Right renal pelvis (tissue), 4 donors: ENCODE measurements at regions not wholly inside any gene's neighbourhood (a gene's known extent, or its start where the extent isn't known, plus 50 kb on each side); places are given as distances from the start of the nearest gene placed in this dataset.

ENCODE experiments used
- DNase-seq, 4 donors: peaks; one replicate each; pipeline ENCODE4 v3.0.0-alpha.2; 2013; ENCODE audit warnings: low read depth in 4 of 4, low spot score in 3 of 4, missing footprints in 1 of 4

DNA sequence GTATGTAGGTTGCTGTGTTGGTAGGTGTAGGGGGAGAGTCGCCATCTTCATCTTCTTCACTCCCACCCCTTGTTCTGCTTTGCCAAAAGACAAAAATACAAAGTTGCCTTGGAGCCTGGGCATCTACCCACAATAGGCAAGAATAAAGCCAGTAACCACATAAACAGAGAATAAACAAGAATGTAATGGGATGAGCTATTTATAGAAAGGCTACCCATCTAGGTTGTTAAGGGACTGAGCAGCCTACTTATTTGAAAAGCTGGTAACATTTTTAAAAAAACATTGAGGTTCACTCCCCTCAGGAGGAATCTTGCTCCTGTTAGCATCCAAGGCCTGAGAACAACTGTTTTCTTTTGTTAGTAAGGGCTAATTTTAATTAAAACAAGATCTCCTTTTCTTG lies 301.4 kb upstream of the STXBP5 start:
- DNase-seq = no peak

DNA sequence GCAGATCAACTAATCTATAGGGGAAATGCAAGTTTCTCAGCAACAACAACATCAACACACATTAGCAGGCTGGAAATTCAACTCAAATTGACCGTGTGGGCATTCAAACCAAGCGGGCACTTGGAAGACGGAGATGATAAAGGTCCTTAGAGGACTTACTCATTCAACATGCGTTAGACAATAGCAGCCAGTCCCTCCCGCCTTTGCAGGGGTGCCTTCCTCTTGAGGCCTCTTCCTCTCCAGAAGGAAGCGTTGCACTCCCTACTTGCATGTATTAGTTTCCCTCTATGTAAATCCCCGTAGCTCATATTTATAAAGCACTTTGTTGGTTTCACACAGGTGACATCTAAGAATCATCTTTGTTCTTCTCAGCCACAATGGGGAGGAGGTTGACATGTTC lies 300.8 kb upstream of the STXBP5 start:
- DNase-seq = no peak

DNA sequence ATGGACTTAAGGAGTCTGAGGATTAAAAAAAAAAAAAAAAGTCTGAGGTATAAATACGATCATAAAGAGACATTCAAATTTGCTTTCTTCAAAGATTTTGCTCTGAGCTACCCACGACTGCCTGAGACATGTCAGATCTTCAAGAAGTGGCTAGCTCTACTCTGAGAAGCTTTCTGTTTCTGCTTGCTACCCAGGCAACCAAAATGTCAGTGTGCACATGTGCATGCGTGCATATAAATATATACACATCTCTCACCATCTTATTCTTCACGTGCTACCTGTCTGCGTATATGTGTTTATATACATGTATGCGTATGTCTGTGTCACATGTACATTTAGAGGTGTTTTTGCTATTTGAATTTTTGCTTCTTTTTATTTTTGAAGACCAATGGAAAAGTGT lies 299.6 kb upstream of the STXBP5 start:
- DNase-seq = no peak

DNA sequence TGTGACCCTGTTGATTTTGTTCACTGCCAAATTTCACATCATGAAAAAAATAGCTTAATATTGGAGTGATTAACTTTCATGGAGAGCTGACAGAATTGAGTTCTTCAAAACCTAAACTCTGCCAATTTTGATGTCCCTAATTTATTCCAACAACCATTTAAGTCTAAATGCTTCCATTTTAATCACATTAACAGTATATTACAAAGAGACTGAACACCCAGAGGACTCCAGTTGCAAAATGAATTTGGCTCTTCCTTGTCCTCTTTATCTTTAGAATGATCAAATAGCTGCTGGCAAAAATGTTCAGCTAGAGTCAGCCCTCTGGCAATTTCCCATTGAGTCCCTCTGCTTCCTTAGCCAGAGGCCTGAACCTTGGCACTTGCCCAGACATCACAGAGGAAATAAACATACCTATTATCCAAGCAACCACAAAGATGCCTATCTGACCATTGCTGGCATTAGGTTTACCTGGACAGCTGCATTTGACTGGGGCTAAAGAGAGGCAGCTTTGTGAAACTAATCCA lies 299.0 kb upstream of the STXBP5 start:
- DNase-seq = no peak

DNA sequence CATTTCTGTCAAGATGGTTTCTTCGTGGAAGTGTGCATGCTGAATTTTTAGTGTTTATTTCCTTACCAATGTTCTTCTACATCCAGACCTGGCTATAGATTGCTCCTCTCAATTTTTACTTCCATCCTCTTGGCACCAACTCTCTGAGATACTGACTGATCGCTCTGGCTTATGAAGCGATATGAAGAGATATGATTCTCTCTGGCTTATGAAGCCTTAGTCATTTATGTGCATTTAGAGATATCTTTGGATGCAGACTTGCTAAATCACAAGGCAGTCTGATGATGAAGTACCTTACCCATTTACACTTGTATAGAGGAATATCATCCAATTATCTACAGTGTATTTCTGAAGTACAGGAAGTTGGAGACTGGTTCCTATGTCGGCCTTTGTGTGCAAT lies 295.4 kb upstream of the STXBP5 start:
- no peak for DNase-seq

DNA sequence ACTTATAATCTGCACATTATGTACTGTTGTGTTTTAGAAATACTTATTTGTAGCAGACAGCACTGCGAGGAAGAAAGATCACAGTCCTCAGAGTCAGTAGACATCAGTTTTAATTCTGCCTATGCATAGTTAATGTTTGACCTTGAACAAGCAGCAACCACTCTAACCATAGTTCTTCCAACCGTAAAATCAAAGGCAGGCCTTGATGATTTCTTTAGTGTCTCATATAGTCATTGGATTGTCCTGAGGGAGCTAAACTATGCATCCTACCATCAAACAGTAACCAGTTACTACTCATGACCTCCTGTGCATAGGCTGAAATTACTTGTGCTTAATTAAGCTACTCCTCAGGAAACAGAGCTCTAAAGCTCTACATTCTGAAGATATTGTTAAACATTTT lies 294.8 kb upstream of the STXBP5 start:
- DNase-seq = no peak

DNA sequence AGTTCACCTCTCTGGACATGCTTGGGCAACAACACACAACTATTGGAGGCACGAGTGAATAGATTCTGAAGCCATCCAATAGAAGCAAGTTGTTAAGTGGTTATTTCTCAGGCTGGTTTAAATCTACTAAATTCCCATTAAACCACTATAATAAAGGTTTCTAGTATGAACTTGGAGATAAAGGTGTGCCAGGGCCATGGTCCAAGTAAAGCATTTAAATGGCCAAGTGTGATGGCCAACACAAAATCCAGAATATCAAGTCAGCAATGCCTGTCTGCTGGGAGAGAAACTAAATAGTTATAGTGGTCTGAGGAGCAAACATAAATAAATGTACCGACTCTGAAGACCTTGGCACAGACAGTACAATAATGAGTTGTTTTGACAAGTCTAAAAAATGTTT lies 294.3 kb upstream of the STXBP5 start:
- no peak for DNase-seq

DNA sequence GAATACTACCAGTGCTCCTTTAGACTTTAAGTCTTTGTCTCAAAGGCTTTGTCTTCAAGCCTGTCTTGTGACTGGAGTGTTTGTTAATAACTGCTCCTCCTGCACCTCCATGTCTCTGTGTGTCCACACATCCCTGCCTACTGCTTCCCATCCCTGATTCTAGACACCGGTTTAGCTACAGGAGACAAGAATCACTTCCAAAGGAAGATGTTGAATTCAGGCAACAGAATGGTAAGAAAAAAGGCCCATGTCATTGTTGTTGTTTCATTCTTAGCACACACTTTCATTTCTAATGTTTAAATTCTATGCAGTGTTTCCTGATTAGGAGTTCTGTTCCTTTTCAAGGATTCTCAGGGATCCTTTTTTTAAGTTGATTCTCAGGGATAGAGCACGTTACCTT lies 293.6 kb upstream of the STXBP5 start:
- DNase-seq = no peak

DNA sequence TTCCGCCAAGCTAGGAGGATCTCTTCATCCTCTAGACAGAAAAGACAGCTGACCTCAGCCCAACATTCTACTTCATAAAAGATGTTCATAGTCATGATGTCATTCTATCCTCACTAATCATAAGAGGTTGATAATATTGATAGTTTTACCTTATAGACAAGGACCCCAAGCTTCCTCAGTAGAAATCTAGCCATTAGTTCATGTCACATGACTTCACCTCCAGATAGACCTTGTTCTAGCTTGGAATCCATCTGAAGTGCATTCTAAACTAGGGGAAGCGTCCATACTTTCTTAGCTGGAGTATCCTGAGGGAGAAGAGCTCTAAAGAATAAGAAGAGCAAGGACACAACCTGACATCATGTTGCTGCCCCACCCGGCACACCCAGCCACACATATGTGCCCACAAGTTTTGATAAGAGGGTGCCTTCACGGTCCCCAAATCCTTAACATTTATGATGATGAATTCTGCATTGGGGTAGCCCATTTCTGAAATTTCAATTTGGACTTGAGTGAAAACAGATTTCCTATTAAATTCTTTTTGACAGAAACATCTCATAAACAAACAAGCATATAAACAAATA lies 292.5 kb upstream of the STXBP5 start:
- DNase-seq = no peak

DNA sequence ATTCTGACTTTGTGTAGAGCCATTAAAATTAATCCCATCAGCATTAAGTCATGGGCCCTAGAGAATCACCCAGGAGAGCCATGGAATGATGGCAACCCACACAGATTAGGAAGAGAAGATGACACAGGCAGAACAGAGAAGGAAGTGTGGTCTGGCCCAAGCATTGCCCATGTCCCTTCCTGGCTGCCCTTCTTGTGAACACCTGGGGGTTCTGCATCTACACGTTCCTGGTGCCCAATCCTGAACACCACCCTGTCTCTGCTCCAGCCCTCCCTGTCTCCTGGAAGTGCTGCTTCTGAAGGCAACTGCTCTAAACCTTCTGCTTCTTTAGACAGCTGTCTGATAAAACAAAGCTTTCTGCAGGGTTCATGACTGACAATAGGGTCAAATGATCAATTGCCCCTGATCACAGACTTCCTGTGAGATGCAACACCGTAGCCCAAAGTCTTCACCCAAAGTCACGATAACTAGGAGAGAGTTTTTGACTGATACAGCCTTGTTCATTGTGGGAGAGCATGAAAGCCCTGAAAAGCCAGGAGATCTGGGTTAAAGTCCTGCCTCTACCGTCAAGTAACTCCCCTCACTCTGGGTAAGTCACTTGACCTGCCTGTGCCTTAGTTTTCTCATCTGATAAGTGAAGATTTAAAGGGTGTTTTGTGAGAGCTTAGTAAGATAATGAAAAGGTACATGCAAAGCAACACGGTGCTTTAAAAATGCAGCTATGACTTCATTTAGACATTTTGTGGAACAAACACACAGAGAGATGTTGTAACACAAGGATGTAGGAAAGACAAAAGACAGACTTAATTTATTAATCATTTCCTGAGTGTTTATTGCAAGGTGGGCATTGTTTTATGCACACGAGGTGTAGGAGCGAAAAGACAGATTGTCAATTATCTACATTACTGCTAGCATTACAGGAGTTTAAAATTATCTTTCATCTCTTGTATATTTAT lies 291.2 kb upstream of the STXBP5 start:
- no peak for DNase-seq

DNA sequence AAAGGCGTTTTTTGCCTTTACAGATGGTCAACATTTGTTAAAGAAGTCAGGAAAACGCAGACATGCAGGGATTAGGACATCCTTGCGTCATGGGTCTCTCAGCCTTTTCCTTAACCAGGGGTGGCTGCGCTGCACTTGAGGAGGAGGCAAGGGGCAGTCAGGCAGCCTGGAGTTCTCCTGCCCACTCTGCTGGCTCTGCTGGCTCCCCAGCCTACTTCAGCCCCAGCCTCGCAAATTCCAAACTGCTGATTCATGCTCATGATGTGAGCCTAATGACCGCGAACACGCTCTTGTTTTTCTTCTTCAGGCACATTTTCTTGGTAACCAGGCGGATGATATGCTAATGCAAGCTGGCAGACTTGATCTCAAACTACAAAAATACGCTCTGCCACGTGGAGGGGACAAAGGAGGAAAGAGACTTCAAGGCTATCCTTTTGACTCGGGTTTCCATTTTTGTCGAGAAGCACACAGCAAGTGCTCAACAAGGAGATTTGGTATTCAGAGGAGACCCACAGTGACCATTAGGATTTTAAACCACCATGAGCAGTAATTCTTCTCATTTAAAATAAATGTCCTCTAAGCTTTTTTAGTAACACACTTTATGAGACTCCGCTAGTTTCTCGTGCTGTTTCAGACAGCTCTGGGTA lies 290.3 kb upstream of the STXBP5 start:
- DNase-seq = peak; percentile 50 to 77 (median 66)

DNA sequence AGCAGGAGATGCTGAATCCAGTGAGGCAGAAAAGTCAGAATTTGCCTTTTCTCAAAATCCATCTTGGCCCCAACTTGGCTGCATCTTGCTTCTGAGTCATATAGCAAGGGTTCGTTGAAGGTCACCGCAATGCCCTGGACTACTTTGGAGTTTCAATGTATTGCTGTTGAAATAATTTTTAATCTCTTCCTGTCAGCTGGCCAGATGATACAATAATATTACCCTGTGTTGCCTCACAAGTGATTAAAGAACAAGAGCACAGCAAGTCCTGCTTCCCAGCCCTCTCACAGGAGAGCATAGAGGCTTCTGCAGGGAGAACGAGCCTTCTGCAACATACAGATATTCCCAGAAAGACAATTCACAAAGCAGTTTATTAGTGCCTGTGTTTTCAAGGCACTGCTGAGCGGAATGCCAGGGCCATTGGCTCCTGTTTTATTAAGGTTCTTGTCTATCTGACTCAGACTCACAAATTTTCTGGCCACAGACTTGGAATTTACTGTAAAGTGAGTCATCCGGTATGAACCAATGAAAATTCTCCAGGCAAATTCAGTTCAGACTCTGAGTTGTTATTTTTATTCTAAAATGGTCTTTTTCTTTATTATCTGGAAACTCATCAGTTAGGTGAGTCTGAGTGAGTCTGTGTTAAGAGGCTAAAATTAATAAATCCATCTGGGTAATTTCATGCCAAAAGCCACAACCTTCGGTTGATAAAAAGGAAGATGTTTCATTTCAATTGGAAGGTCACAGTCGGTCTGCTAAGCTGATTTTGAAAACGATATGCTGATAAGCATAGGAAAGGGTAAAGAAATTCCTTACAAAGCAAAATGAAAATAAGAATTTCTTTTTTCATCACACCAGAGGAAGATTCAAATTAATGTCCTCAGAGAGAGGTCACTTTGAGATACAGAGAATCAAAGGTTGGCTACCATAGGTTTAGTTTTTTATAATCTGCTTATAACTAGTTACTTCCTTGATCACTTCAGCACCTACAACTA lies 289.4 kb upstream of the STXBP5 start:
- no peak for DNase-seq

DNA sequence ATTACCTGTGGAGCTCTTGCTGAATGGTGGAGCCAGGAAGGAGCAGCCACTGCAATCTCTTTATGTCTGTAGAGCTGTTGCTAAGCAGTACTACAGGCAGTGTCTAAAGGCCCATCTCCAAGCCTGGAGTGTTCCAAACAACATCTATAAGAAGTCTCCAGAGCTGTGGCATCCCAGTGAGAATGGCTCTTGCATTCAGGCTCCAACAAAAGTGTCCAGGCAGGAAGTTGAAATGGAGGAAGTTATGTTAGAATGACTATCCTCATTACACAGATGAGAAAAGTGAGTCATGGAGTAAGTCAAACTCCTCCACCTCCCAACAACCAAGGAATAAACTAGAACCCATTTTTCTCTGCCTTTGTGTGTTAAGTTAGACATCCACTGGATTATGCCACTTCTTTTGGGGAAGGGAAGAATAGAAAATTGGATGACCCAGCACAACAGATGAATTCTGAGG lies 288.5 kb upstream of the STXBP5 start:
- no peak for DNase-seq

DNA sequence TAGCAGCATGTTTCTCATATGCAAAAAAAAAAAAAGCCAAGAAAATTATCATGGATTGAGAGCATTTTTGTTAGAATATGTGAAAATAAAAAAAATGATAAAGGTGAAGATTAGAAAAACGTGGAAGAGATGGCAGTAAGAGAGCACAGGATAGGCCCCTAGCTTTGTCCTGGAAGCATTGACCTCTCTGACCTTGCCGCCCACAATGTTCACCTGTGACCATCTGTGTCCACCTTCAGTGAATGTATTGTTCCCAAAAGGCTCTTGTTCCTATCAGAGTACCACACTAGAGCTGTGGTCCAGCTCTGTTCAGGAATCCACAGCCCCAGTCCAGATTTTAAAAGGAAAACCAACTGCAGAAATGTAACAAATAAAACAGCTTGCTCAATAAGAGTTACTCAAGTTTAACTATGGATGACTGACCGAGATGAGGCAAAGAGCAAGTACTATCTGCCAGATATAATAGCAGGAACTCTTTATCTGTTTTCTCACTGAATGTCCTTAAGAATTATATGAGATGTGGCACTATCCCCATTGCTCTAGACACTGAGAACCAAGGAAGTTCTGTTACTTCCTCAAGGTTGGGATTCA lies 287.7 kb upstream of the STXBP5 start:
- DNase-seq = no peak

DNA sequence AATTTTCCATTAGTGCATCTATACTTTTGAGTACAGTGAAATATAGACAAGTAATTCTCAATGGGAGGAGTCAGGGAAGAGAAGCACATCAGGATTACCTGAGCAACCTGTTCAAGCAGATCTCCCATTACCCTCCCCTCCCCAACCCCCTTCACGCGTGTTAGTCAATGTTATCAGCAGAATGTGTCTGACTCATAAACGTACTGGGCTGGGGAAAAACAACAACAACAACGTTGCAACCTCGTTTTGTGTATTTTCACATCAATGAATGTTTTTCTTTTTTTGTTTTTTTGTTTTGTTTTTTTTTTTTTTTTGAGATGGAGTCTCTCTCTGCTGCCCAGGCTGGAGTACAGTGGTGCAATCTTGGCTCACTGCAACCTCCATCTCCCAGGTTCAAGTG lies 287.0 kb upstream of the STXBP5 start:
- DNase-seq = no peak

DNA sequence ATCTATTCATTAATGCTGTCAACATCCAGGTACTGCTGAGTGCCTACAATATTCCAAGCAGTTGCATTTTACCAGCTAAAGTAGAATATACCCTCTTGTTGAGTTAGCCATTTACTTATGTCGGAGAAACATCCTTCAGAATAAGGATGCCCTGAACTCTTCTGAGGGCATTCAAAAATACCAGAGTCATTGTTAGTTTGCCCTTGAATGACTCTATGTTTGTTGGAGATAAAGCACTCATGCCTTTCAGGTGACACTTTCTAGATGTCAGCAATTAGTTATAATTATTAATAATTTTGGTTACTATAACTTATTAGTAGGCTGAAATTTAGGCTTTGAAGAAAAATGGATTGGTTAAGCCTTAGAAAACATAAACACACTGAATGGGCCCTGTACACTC lies 286.2 kb upstream of the STXBP5 start:
- DNase-seq = no peak

DNA sequence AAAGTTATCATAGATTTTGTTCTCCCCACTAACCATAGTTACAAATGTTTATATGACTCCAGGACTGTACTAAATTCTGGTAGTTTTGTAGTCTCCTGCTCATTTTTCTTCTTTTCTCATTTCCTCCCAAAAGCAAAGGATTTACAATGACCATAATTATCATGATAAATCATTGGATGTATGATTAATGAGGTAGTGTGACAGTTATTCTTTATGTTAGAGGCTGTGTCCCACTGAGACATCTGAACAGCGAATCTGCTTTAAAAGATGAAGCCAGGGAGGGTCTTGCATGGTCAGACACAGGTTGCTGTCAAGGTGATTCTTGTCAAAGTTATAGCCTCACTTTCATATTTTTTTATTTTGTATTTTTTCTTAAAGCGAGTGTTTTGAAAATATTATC lies 285.2 kb upstream of the STXBP5 start:
- DNase-seq = no peak

DNA sequence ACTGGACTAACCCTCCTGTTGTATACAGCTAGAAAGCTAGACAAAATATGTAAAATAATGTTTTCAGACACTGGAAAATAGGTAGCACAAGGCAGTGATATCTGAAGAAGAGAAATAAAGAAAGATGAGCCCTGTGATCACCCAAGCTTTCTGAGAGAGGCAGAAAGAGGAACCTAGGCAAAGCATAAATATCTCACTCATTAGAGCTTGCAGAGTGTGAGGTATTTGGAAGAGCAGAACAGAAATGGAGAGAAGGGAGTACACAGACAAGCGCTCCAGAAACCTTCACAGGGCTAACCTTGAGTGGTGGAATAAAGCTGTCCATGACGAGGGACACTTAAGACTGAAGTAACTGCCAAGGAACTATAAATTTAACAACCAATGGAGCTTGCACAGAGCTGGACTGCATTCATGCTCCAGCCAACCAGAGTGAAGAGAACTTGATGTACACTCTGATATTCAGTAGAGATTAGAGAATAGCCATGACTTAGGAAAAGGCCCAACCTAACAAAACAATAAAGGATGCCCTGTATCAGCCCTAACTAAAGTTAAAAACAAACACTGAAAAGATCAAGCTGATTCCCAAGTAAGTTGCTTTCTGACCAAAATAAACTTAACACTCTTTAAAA lies 280.9 kb upstream of the STXBP5 start:
- no peak for DNase-seq

DNA sequence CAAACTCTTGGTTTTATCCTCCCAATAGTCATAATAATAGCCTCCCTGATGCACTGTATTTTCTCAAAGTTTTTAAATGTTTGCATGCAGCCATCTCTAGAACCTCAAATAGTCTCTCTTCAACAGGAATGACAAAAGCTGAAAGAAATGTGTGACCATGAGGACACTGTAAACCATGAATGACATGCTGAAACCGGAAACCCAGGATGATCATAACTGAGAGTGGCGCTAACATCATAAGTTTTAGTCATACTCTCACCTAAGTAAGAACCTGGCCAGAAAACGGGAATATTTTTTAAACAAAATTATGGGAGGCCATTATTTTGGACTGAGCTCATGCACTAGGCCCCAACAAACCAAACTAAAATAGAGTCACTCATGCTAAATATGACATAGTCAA lies 278.4 kb upstream of the STXBP5 start:
- no peak for DNase-seq
